CD4-positive, alpha-beta T cell (primary cell): ENCODE measurements at regions not wholly inside any gene's neighbourhood (a gene's known extent, or its start where the extent isn't known, plus 50 kb on each side); places are given as distances from the start of the nearest gene placed in this dataset.

Experiments used
- ATAC-seq: fragments of 200-7000 bp; cut with Tn5 transposase; one replicate; pipeline ENCODE4 v1.10.0; 2022; ENCODE audit warnings: mild to moderate bottlenecking; ENCODE audit not compliant: poor library complexity
- CTCF ChIA-PET: fragments of 350-600 bp; sonication (Branson Sonifier 250); formaldehyde crosslinking; loops from one replicate; lab custom pipeline; 2021; ENCODE audit warnings: antibody characterized with exemption, inconsistent platforms; lab: Charles Lee
- POLR2A ChIA-PET: fragments of 350-600 bp; sonication (Branson Sonifier 250); formaldehyde crosslinking; loops from one replicate; lab custom pipeline; 2021; ENCODE audit warnings: antibody characterized with exemption, inconsistent platforms; lab: Charles Lee
- DNase-seq, 14 experiments: peaks; one replicate each; pipeline ENCODE4 v3.0.0-alpha.2; 2013 to 2020; ENCODE audit warnings: mixed read lengths in 2 of 14
- H3K27ac ChIP-seq, 2 donors: one replicate each; pipeline versions ENCODE4 v1.5.1 to v1.7.0; 2013; ENCODE audit warnings: low read length in 2 of 2, low read depth in 1 of 2, mild to moderate bottlenecking in 1 of 2
- H3K27me3 ChIP-seq, 2 experiments: 1 replicate in 1 of 2; 2 replicates in 1 of 2; pipeline versions ENCODE4 v1.6.1 to v1.7.0; 2013; ENCODE audit warnings: low read length in 2 of 2, control low read depth in 1 of 2, mild to moderate bottlenecking in 1 of 2, moderate library complexity in 1 of 2; ENCODE audit not compliant: insufficient read depth in 2 of 2, control insufficient read depth in 1 of 2
- H3K36me3 ChIP-seq: one replicate; pipeline ENCODE4 v1.6.1; 2013; ENCODE audit warnings: low read length, control low read depth; ENCODE audit not compliant: insufficient read depth
- H3K4me1 ChIP-seq: one replicate; pipeline ENCODE4 v1.6.1; 2013; ENCODE audit warnings: low read length, control low read depth; ENCODE audit not compliant: insufficient read depth
- H3K4me3 ChIP-seq: one replicate; pipeline ENCODE4 v1.5.1; 2013; ENCODE audit warnings: mild to moderate bottlenecking, low read length, moderate library complexity
- H3K9me3 ChIP-seq, 2 experiments: 1 replicate in 1 of 2; 2 replicates in 1 of 2; pipeline versions ENCODE4 v1.6.1 to v1.7.0; 2013; ENCODE audit warnings: low read length in 2 of 2, mild to moderate bottlenecking in 2 of 2, control low read depth in 1 of 2, moderate library complexity in 1 of 2; ENCODE audit not compliant: control insufficient read depth in 1 of 2, insufficient read depth in 1 of 2
- H3K27ac Mint-ChIP-seq: one replicate; pipeline ENCODE4 v1.8.0; 2020; ENCODE audit warnings: mixed read lengths
- H3K27me3 Mint-ChIP-seq: one replicate; pipeline ENCODE4 v1.8.0; 2021; ENCODE audit warnings: mixed read lengths
- H3K36me3 Mint-ChIP-seq: one replicate; pipeline ENCODE4 v1.8.0; 2021; ENCODE audit warnings: low read depth, mixed read lengths
- H3K4me1 Mint-ChIP-seq: one replicate; pipeline ENCODE4 v1.8.0; 2021; ENCODE audit warnings: low read depth, mixed read lengths
- H3K4me3 Mint-ChIP-seq: one replicate; pipeline ENCODE4 v1.8.0; 2020; ENCODE audit warnings: mild to moderate bottlenecking, mixed read lengths
- H3K9me3 Mint-ChIP-seq: one replicate; pipeline ENCODE4 v1.8.0; 2020; ENCODE audit warnings: mixed read lengths
- CTCF ChIP-seq: fragments of 200-600 bp; IDR thresholded peaks from one replicate; pipeline ENCODE4 v1.8.0; 2022; ENCODE audit warnings: antibody characterized with exemption, mild to moderate bottlenecking
- intact Hi-C, 2 experiments: fragments of 100-400 bp; cut with DNase I in 1 of 2; cut with micrococcal nuclease in 1 of 2; formaldehyde crosslinking; loops; one replicate each; pipeline versions ENCODE4 v1.15.1 to v1.9.0; 2023 to 2025; cut with DNase I, micrococcal nuclease

DNA sequence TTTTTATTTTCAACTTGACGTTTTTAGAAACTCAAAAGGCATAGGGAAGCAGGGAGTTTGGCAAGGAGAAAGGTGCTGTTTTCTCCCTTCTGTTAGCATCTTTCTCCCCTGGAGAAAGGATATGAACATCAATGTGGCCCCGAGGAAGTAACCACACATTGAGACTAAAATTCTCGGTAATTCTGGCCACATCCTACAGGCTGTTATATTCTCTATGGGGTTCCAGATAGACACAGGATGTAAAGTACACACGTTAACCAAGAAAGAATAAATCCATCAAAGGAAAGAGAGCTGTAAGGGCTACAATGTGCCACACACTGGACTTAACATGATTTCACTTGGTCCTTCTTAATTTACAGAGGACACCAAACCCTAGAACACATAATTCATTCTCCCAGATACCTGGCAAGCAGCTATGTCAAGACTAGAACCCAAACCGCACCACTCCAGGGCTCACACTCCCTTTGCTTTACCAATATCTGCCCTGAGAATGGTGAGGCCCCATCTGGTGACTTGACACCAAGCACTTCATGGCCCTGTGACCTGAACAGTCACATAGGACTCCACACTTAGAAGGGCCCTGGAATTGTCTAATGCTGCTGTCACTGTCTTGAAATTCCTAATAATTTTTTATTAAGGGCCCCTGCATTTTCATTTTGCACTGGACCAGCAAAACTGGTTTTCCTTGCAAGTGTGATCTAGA lies 73.9 kb downstream of the PRLHR start:
- intact Hi-C loops: no loop called here
- H3K27me3 Mint-ChIP-seq: peaks cover 55% of the 10 kb centered on the region
- DNase-seq: no peak
- peaks cover 0 to 6% of the 10 kb centered on the region in 2 experiments for H3K9me3 ChIP-seq
- ChIA-PET POLR2A (no interaction called here), CTCF (no interaction called here)
- H3K4me3 Mint-ChIP-seq: no peak overlapping the region
- no peaks in the 10 kb centered on the region for H3K36me3 Mint-ChIP-seq
- no peak overlapping the region for H3K4me3 ChIP-seq
- H3K27me3 ChIP-seq: peaks cover 6 to 15% of the 10 kb centered on the region in 2 experiments
- ATAC-seq: no peak
- no peaks in the 10 kb centered on the region for H3K4me1 ChIP-seq
- no peak overlapping the region for H3K27ac ChIP-seq
- H3K36me3 ChIP-seq: no peaks in the 10 kb centered on the region
- peaks cover 7% of the 10 kb centered on the region for H3K9me3 Mint-ChIP-seq
- no peaks in the 10 kb centered on the region for H3K4me1 Mint-ChIP-seq
- no peak for TF ChIP-seq CTCF
- no peak overlapping the region for H3K27ac Mint-ChIP-seq

GRCh38 chr10:118520116-118520742 lies 75.2 kb downstream of the PRLHR start:
- CTCF ChIA-PET: no interaction called here
- H3K4me1 ChIP-seq: no peaks in the 10 kb centered on the region
- no peak overlapping the region for H3K27ac ChIP-seq
- intact Hi-C loops: no loop called here
- DNase-seq: no peak
- H3K36me3 Mint-ChIP-seq: no peaks in the 10 kb centered on the region
- H3K27me3 ChIP-seq: peaks cover 6 to 21% of the 10 kb centered on the region in 2 experiments
- H3K9me3 Mint-ChIP-seq: peaks cover 7% of the 10 kb centered on the region
- peaks cover 0 to 6% of the 10 kb centered on the region in 2 experiments for H3K9me3 ChIP-seq
- no peak for TF ChIP-seq CTCF
- no peaks in the 10 kb centered on the region for H3K36me3 ChIP-seq
- no peak overlapping the region for H3K4me3 Mint-ChIP-seq
- H3K27ac Mint-ChIP-seq: no peak overlapping the region
- POLR2A ChIA-PET: no interaction called here
- no peak for ATAC-seq
- peaks cover 59% of the 10 kb centered on the region for H3K27me3 Mint-ChIP-seq
- no peaks in the 10 kb centered on the region for H3K4me1 Mint-ChIP-seq
- no peak overlapping the region for H3K4me3 ChIP-seq

DNA sequence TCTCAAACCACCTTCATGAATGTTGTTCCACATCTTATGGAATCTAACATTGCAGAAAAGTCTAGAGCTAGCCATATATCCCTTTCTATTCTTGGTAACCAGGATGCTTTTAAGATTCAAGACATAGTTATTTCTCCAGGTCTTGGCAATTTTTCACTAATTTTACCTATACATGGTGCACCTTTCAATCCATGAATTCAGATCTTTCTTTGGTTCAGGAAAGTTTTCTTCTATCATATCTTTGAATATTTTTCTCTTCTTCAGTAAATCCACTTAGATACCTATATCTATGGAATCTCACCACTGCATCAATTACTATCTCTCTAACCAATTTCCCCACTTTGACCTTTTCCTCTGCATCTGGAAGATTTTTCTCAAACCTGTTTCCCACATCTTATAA lies 77.4 kb downstream of the PRLHR start:
- H3K27ac ChIP-seq: no peak overlapping the region
- H3K27me3 ChIP-seq: peaks cover 6 to 22% of the 10 kb centered on the region in 2 experiments
- no peak for DNase-seq
- ChIA-PET POLR2A (no interaction called here), CTCF (no interaction called here)
- peaks cover 0 to 6% of the 10 kb centered on the region in 2 experiments for H3K9me3 ChIP-seq
- H3K36me3 Mint-ChIP-seq: no peaks in the 10 kb centered on the region
- ATAC-seq: no peak
- H3K27me3 Mint-ChIP-seq: peaks cover 64% of the 10 kb centered on the region
- no peaks in the 10 kb centered on the region for H3K4me1 ChIP-seq
- H3K4me1 Mint-ChIP-seq: no peaks in the 10 kb centered on the region
- H3K4me3 Mint-ChIP-seq: no peak overlapping the region
- no peak for TF ChIP-seq CTCF
- no peak overlapping the region for H3K27ac Mint-ChIP-seq
- intact Hi-C loops: no loop called here
- no peaks in the 10 kb centered on the region for H3K36me3 ChIP-seq
- H3K9me3 Mint-ChIP-seq: peaks cover 7% of the 10 kb centered on the region
- no peak overlapping the region for H3K4me3 ChIP-seq
